Large intestine (tissue), 3 donors: ENCODE measurements at regions not wholly inside any gene's neighbourhood (a gene's known extent, or its start where the extent isn't known, plus 50 kb on each side); places are given as distances from the start of the nearest gene placed in this dataset.

Experiments
- DNase-seq, 2 donors: peaks; one replicate each; pipeline versions ENCODE4 v3.0.0 to v3.0.0-alpha.2; 2013
- H3K27ac ChIP-seq: one replicate; pipeline ENCODE4 v1.5.1; 2013; ENCODE audit warnings: low read length
- H3K27me3 ChIP-seq: 2 replicates; pipeline ENCODE4 v1.6.1; 2013; ENCODE audit warnings: low read length; ENCODE audit not compliant: control insufficient read depth, insufficient read depth
- H3K36me3 ChIP-seq: 2 replicates; pipeline ENCODE4 v1.6.1; 2013; ENCODE audit warnings: low read length; ENCODE audit not compliant: control insufficient read depth, insufficient read depth
- H3K4me1 ChIP-seq: one replicate; pipeline ENCODE4 v1.6.1; 2013; ENCODE audit warnings: low read length; ENCODE audit not compliant: control insufficient read depth, insufficient read depth
- H3K4me3 ChIP-seq: one replicate; pipeline ENCODE4 v1.5.1; 2013; ENCODE audit warnings: low read length
- H3K9me3 ChIP-seq: one replicate; pipeline ENCODE4 v1.6.1; 2013; ENCODE audit warnings: mild to moderate bottlenecking, low read depth, low read length, moderate library complexity; ENCODE audit not compliant: control insufficient read depth
- WGBS: methylation state at CpG from one replicate; pipeline ENCODE4 v1.1.5; 2013; ENCODE audit warnings: low lambda C conversion rate; ENCODE audit not compliant: insufficient coverage; 5-methylcytosine and 5-hydroxymethylcytosine counted together

GRCh38 chr2:129436809-129437208, 542.7 kb upstream of the RAB6C start:
- no peaks in the 10 kb centered on the region for H3K4me1 ChIP-seq
- no peak overlapping the region for H3K27ac ChIP-seq
- no peak for DNase-seq
- no peaks in the 10 kb centered on the region for H3K27me3 ChIP-seq
- H3K4me3 ChIP-seq, result no peak overlapping the region
- no CpG with 5 or more reads among the region's 5 CpGs for WGBS
- H3K9me3 ChIP-seq, result no peaks in the 10 kb centered on the region
- H3K36me3 ChIP-seq, result no peaks in the 10 kb centered on the region

DNA sequence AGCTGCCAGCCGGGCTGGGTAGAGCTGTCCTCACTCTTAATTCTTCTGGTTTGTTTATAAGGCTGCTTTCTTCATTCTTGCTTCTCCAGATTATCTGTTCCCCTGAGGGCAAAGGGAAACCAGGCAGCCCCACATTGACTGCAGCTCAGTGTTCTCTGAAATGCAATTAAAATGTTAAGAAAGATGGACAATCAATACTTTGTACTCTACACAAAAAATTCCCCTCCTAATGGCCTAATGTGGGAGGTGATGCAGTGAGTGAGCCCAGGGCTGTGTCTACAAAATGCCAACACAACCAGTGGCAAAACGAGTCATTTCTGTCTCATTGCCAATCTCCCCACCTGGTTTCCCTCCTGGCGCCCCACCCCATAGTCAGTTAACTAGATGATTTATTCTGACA, 541.7 kb upstream of the RAB6C start:
- no peak overlapping the region for H3K4me3 ChIP-seq
- no peaks in the 10 kb centered on the region for H3K36me3 ChIP-seq
- H3K9me3 ChIP-seq, result no peaks in the 10 kb centered on the region
- no peaks in the 10 kb centered on the region for H3K4me1 ChIP-seq
- H3K27ac ChIP-seq, result no peak overlapping the region
- WGBS, result no CpG with 5 or more reads among the region's 3 CpGs
- no peaks in the 10 kb centered on the region for H3K27me3 ChIP-seq
- no peak for DNase-seq

- Histone ChIP-seq H3K4me1 (no peaks in the 10 kb centered on the region), H3K4me3 (no peak overlapping the region), H3K36me3 (no peaks in the 10 kb centered on the region), H3K9me3 (no peaks in the 10 kb centered on the region), H3K27ac (no peak overlapping the region), H3K27me3 (no peaks in the 10 kb centered on the region)
- 60% methylated on average over 1 of the region's 13 CpGs for WGBS
- DNase-seq, result no peak
These were observed 540.9 kb upstream of the RAB6C start for GRCh38 chr2:129438501-129439057.

GRCh38 chr2:129439406-129440302, 539.8 kb upstream of the RAB6C start:
- 100% methylated on average over 1 of the region's 13 CpGs for WGBS
- no peak overlapping the region for H3K27ac ChIP-seq
- H3K27me3 ChIP-seq, result no peaks in the 10 kb centered on the region
- no peak for DNase-seq
- H3K9me3 ChIP-seq, result no peaks in the 10 kb centered on the region
- no peak overlapping the region for H3K4me3 ChIP-seq
- no peaks in the 10 kb centered on the region for H3K4me1 ChIP-seq
- no peaks in the 10 kb centered on the region for H3K36me3 ChIP-seq

- no peaks in the 10 kb centered on the region for H3K9me3 ChIP-seq
- no peak overlapping the region for H3K27ac ChIP-seq
- no peak for DNase-seq
- no peaks in the 10 kb centered on the region for H3K4me1 ChIP-seq
- H3K4me3 ChIP-seq, result no peak overlapping the region
- no peaks in the 10 kb centered on the region for H3K36me3 ChIP-seq
- H3K27me3 ChIP-seq, result no peaks in the 10 kb centered on the region
These were observed 537.9 kb upstream of the RAB6C start for GRCh38 chr2:129441610-129442009.

DNA sequence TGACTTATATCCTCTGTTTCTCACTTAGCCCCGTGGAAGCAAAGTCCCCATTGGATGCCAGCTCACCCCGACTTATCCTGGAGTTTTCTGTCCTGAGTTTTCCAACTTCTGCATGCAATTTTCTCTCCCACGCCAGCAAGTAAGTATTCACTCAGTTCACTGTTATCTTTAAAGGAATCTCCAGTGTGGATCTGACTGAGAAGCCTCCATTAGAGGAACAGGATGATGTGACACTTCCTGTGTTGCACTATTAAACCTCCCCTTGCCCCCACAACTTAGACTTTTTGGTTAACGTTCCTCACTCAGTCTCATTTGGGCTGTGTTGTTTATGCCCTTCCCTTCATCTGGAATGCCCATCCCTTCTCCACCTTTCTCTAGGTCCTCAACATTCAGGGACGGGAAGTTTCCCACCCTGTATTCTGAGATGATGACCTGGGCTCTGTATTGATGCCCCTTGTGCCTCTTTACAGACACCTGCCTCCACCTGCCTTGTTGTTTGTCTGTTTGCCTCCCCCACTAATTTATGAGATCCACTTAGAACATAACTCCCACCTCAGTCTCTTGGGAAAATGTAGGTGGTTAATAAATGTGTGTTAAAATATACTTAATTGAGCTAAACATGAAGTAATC, 536.1 kb upstream of the RAB6C start:
- no CpG with 5 or more reads among the region's 5 CpGs for WGBS
- H3K4me1 ChIP-seq, result no peaks in the 10 kb centered on the region
- DNase-seq, result no peak
- H3K4me3 ChIP-seq, result no peak overlapping the region
- no peaks in the 10 kb centered on the region for H3K9me3 ChIP-seq
- H3K36me3 ChIP-seq, result no peaks in the 10 kb centered on the region
- H3K27me3 ChIP-seq, result no peaks in the 10 kb centered on the region
- no peak overlapping the region for H3K27ac ChIP-seq

DNA sequence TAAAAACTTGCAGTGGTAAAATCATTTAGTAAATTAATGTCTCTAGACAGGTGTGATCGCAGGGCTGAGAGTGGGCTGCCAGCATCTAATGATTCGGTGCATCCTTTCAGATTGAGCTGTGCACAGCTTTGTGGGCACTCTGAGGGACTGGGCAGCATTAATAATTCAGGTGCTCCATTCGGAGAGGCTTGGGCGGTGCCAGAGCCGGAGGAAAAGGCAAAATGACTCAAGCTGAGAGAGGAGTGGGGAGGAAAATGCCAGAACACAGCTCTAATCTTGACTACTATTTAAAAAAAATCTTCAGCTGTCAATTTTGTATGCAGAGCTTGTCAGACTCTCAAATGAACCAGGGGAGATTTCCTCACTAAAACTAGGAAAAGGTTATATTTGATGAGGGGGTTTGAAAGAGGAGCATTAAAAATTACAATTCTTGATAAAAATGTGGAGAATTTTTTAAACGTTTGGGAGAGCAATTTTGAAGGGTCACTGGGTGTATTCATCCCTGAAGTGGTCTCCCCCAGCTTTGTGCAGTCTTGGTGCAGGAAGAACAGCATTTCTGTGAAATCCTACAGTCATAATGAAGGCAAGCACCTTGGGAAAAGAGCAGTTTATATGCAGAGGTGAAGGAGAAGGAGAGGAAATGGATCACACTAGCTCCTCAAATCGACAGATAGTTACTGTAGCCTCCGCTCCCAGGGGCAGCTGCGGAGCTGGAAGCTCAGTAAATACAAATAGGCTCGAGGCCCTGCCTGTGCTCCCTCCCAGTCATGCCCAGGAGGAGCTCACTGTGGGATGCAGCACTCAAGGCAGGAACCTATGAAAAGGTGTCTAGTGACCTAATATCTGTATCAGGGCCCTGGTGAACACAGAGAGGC, 535.4 kb upstream of the RAB6C start:
- H3K4me1 ChIP-seq, result no peaks in the 10 kb centered on the region
- H3K27me3 ChIP-seq, result no peaks in the 10 kb centered on the region
- H3K27ac ChIP-seq, result no peak overlapping the region
- WGBS, result 80% methylated on average over 1 of the region's 10 CpGs
- no peak for DNase-seq
- H3K9me3 ChIP-seq, result no peaks in the 10 kb centered on the region
- no peaks in the 10 kb centered on the region for H3K36me3 ChIP-seq
- H3K4me3 ChIP-seq, result no peak overlapping the region

DNA sequence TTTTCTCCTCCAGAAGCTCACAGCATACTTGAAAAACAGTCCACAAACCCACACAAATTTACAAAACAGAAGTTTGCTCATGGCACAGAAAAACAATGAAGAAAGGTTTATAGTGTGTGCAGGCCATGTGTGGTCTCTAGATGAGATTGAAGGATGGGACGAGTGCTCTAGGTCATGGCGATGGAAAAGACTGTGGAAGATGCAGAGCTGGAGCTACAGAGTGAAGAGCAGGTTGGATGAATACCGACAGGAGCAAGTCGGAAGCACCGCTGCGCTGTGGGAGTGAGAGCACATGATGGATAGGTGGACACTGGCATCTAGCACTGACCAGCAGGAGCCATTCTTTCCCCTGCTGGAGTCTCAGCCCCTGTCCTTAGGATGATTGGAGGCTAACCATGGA, 534.7 kb upstream of the RAB6C start:
- Histone ChIP-seq H3K4me1 (no peaks in the 10 kb centered on the region), H3K27ac (no peak overlapping the region), H3K9me3 (no peaks in the 10 kb centered on the region), H3K27me3 (no peaks in the 10 kb centered on the region), H3K4me3 (no peak overlapping the region), H3K36me3 (no peaks in the 10 kb centered on the region)
- DNase-seq, result no peak
- WGBS, result 90% methylated on average over 2 of the region's 6 CpGs

DNA sequence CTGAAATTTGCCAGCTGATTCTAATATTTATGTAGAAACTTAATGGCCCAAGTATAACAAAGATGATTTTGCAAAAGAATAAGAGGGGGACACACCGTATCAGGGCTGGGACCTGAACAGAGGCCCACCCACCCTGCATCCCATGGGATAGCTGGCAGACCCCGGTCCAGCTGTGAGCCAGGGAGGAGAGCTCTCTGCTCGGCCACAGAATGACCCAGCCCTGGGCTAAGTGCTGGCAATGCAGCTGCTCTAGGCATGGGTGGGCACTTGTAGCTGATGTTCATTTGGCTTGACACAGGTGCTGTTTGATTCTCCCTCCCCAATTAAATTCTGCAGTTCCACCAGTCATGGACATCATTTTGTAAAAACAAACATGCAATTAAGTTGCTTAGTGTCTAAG, 522.8 kb upstream of the RAB6C start:
- no peak overlapping the region for H3K27ac ChIP-seq
- WGBS, result no CpG with 5 or more reads among the region's 3 CpGs
- H3K4me1 ChIP-seq, result no peaks in the 10 kb centered on the region
- H3K9me3 ChIP-seq, result no peaks in the 10 kb centered on the region
- no peak overlapping the region for H3K4me3 ChIP-seq
- H3K36me3 ChIP-seq, result no peaks in the 10 kb centered on the region
- no peaks in the 10 kb centered on the region for H3K27me3 ChIP-seq
- no peak for DNase-seq

DNA sequence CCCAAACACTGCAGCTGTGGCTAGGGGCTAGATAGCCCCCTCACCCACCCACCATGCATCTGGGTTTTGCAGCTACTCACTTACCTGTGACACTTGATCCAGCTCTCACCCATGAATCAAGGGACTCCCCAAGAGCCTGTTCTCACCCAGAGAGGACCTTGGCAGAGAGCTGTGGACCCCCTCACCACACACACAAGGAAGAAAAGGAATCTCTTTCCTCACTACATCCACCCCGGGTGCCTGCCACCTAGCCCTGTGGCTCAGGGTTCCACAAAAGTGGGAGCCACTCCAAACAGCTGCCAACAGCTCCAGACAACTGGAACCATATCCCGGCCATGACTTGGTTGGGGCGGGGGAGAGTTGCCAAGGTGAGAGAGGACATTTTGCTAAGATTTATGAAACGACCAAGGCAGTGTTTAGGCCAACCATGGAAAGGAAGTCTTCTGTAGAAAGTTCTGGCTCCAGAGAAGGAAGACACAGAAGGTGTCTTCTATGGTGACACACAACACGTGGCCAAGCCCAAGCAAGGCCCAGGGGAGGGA, 522.1 kb upstream of the RAB6C start:
- no CpG with 5 or more reads among the region's 5 CpGs for WGBS
- no peak for DNase-seq
- Histone ChIP-seq H3K4me1 (no peaks in the 10 kb centered on the region), H3K9me3 (no peaks in the 10 kb centered on the region), H3K4me3 (no peak overlapping the region), H3K27ac (no peak overlapping the region), H3K27me3 (no peaks in the 10 kb centered on the region), H3K36me3 (no peaks in the 10 kb centered on the region)
